HG03439 (cell line): ENCODE measurements at regions not wholly inside any gene's neighbourhood (a gene's known extent, or its start where the extent isn't known, plus 50 kb on each side); places are given as distances from the start of the nearest gene placed in this dataset.
"Not testable (repeated sequence)": the region's sequence is repeated elsewhere in the genome, so short reads cannot be mapped to it uniquely, and the experiment has no call there.

Experiments
- ATAC-seq: cut with Tn5 transposase; IDR thresholded peaks from one replicate; pipeline ENCODE4 v1.9.1; 2021; ENCODE audit warnings: mild to moderate bottlenecking, moderate library complexity; ENCODE audit not compliant: unreplicated experiment

DNA sequence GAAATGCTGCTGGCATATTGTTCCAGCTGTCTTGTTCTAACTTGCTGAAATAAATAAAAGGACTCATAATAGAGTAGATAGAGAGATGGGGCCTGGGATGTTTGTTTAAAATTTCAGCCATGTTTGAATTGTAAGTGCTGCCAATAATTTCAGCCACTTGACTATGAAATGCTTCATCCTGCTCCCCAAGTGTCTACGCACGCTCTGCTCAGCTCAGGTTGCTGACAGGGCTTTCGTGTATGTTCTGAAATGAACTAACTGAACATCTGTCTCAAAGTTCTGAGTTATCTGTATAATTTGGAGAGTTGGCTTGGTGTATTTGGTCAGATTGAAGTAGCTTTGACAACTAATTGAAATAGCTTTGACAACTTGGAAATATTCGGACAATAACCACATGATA, 387.8 kb downstream of the BMP2 start:
- ATAC-seq: no peak

- ATAC-seq: no peak
These were observed 388.3 kb downstream of the BMP2 start for GRCh38 chr20:7155794-7156193.

GRCh38 chr20:7159903-7160302, 392.4 kb downstream of the BMP2 start:
- ATAC-seq: no peak

- ATAC-seq: no peak
These were observed 394.2 kb downstream of the BMP2 start for GRCh38 chr20:7161690-7162089.

GRCh38 chr20:7171911-7172310, 404.4 kb downstream of the BMP2 start:
- ATAC-seq: no peak

GRCh38 chr20:7174554-7174953, 407.1 kb downstream of the BMP2 start:
- no peak for ATAC-seq

DNA sequence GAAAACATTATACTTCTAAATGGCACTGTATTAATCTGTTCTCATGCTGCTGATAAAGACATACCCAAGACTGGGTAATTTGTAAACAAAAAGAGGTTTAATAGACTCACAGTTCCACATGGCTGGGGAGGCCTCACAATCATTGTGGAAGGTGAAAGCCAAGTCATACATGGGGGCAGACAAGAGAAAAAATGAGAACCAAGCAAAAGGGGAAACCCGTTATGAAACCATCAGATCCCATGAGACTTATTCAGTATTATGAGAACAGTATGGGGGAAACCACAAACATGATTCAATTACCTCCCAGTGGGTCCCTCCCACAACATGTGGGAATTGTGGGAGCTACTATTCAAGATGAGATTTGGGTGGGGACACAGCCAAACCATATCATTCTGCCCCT, 408.3 kb downstream of the BMP2 start:
- not testable (repeated sequence) for ATAC-seq

DNA sequence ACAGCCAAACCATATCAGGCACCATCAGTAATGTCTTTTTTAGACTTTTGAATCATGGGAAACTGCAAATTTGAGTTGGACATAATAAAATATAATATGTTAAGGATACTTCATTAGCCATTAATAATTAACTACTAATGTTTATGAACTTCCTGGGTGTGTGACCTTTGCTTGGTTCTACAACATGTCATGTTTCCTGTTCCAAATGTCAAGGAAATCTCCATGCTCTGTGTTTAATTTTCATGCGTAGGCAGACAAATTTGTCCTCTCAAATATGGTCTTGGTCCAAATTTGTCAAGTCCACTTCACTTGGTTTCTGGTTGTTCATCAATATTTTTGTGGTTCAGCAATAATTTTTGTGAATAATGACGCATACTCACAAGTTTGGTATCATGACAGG, 410.5 kb downstream of the BMP2 start:
- ATAC-seq: no peak

DNA sequence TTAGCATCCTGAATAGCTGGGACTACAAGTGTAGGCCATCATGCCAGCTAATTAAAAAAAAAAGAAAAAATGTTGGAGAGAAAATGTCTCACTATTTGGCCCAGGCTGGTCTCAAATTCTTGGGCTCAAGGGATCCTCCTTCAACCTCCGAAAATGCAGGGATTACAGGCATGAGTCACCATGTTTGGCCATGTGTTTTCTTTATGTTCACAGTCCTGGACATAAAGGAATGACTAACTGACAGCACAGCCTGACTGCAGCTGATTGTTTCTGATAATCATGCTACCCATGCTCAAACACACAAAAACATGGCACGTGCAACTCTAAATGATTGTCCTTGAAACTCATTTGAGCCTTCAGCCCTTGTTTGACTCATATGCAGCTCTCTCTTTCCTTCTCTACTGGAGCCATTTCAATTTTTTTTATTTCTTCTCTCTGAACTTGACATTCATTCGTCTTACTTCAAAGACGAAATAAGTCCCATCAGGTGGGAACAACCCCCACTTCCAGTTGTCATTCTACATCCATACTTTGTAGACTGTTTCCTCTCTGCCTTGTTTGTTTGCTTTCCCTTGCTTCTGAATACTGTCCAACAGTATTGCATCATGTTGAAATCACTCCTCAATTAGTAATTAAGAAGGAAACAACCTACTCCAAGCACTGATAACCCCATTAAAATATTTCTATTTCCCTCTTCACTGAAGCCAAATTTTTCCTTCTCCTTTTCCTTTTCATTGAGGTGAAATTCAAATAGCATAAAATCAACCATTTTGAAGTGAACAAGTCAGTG, 413.0 kb downstream of the BMP2 start:
- ATAC-seq: no peak

DNA sequence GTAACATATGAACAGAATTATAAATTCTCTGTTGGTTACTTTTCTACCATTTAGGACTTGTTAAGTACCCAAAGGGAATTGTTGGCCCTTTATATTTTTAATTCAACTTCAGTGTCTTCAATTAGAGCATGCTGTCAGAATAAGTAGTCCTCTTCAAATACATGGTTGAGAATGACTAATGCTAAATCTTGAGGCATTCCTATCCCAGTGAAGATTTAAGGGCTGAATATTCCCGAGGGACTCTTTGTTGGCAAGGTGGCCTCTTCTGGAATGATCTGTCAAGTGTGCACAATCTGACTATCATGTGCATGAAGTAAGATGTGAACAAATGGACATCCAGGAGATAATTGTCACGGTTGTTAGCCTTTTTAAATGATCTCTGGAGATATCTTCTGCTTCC, 421.7 kb downstream of the BMP2 start:
- ATAC-seq: no peak

- no peak for ATAC-seq
These were observed 426.2 kb downstream of the BMP2 start for GRCh38 chr20:7193681-7194080.

GRCh38 chr20:7195704-7196103, 428.2 kb downstream of the BMP2 start:
- ATAC-seq: no peak

DNA sequence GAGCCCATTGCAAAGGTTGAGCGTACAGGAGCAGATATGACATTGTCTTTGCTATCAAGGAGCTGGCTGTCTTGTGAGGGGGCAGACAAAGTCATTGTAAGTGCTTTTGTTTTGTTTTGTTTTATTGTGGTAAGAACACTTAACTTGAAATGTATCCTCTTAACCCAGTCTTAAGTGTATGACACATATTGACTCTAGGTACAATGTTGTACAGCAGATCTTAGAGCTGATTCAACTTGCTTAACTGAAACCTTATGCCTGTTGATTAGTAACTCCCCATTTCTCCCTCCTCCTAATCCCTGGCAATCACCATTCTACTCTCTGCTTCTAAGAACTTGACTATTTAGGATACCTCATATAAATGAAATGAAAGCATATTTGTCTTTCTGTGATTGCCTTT, 429.0 kb downstream of the BMP2 start:
- ATAC-seq: no peak

GRCh38 chr20:7199861-7200260, 432.4 kb downstream of the BMP2 start:
- ATAC-seq: no peak

DNA sequence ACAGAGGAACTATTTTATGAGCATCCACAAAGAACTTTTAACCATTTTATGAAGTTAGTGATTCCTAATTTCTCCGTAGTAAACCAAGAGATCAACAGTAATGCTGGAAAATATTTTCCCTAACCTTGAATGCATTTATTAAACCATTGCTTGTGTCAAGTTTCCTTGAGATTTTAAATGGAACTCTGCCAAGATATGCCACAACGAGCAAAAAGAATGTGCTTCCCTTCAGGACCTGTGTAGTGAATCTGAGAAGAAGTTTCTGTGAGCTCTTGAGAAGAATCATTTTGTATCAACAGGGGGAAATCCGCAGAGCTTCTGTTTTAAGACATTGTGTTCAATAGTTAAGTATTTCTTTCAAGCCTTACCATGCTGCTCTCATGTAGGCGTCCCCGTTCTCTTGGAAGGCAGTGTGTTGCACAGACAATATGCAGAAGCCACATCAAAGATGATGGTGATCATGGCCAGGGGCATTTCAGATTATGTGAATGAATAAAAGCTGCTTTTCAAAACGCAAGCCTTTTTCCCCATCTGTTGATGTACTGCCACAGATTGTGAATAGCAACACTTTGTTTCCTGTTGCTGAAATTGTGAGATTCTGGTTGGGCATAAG, 439.8 kb downstream of the BMP2 start:
- ATAC-seq: no peak

- no peak for ATAC-seq
These were observed 443.4 kb downstream of the BMP2 start for GRCh38 chr20:7210910-7211309.

GRCh38 chr20:7214081-7214740, 446.7 kb downstream of the BMP2 start:
- no peak for ATAC-seq

DNA sequence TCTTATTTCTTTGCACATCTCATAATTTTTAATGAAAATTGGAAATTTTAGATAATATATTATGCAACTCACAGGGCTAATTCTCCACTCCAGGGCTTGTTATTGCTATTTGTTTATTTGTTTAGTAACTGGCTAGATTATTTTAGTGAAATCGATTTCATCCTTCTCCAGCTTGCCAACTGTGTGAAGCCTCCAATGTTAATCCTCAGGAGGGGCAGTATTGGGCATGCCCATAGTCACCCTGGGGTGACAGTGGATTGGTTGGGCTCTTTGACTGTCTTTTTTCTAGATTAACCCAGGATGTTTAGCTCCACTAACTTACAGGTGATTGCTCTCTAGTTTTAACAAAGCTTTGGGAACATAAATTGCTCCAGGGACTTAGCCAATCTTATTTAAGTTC, 450.1 kb downstream of the BMP2 start:
- no peak for ATAC-seq

DNA sequence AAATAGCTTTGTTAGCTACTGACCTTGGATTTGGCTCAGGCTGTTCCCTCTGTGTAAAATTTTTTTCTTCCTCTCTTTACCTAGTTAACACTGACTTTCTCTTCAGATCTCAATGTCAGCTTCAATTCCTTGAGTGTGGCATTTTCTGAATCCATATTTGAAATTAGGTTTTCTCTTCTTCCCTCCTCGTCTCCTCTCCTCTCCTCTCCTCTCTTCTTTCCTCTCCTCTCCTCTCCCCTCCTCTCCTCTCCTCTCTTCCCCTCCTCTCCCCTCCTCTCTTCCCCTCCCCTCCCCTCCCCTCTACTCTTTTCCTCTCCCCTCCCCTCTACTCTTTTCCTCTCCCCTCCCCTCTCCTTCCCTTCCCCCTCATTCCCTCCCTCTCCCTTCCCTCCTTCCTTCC, 453.3 kb downstream of the BMP2 start:
- ATAC-seq: no peak

DNA sequence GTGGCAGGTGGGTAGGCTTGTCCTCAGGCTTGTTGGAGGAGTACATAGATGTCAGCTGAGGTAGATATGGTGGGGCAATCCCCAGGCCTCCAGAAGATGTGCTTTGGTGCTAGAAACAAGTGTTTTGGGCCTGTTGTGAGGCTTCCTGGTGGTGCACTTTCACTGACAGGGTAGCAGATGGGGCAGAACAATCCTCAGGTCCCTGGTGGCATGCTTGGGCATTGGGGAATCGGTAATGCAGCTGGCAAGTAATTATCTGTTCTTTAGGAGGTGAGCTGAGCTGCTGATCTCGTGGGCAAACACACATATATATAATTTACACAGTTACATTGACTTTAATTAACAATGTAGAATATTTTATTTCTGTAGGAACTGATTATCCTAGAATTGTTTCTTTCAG, 458.7 kb downstream of the BMP2 start:
- no peak for ATAC-seq

GRCh38 chr20:7231303-7231702, 463.8 kb downstream of the BMP2 start:
- ATAC-seq: no peak

- no peak for ATAC-seq
These were observed 465.3 kb downstream of the BMP2 start for GRCh38 chr20:7232796-7233195.
